Panc1 (cell line): ENCODE measurements at regions not wholly inside any gene's neighbourhood (a gene's known extent, or its start where the extent isn't known, plus 50 kb on each side); places are given as distances from the start of the nearest gene placed in this dataset.

Experiments
- ATAC-seq: fragments of 200-7000 bp; cut with Tn5 transposase; 2 replicates; pipeline ENCODE4 v1.9.1; 2020; ENCODE audit warnings: mild to moderate bottlenecking, moderate library complexity
- BruUV-seq: library from RNA; stranded (reverse); fragments of 400-500 nt; replicated peaks from 2 replicates; lab custom pipeline; 2021; lab: Mats Ljungman, UMichigan
- CTCF ChIA-PET: fragments of 300-600 bp; sonication (Branson Sonifier 250); formaldehyde crosslinking; loops from one replicate; lab custom pipeline; 2022; ENCODE audit warnings: antibody characterized with exemption; lab: Charles Lee
- POLR2A ChIA-PET: fragments of 300-600 bp; sonication (Branson Sonifier 250); formaldehyde crosslinking; loops from one replicate; lab custom pipeline; 2022; ENCODE audit warnings: antibody characterized with exemption; lab: Charles Lee
- DNase-seq: peaks from one replicate; pipeline ENCODE4 v3.0.0-alpha.2; 2010; ENCODE audit warnings: low read depth, low spot score
- H3K27ac ChIP-seq: 2 replicates; pipeline ENCODE4 v1.5.1; 2011; ENCODE audit warnings: mild to moderate bottlenecking, low read length, inconsistent platforms
- H3K27me3 ChIP-seq: fragments of 200-500 bp; sonication (Bioruptor generic); 2 replicates; pipeline ENCODE4 v1.6.0; 2014; ENCODE audit warnings: low read length, inconsistent platforms; ENCODE audit not compliant: control insufficient read depth, insufficient read depth
- H3K36me3 ChIP-seq: fragments of 200-500 bp; sonication (Bioruptor generic); 2 replicates; pipeline ENCODE4 v1.5.1; 2014; ENCODE audit warnings: inconsistent platforms, mild to moderate bottlenecking, low read length, moderate library complexity; ENCODE audit not compliant: control insufficient read depth, insufficient read depth
- H3K4me1 ChIP-seq: 2 replicates; pipeline ENCODE4 v1.5.1; 2011; ENCODE audit warnings: inconsistent platforms, mild to moderate bottlenecking, low read length, moderate library complexity; ENCODE audit not compliant: control insufficient read depth, insufficient read depth
- H3K4me3 ChIP-seq, 2 experiments: 2 replicates each; pipeline ENCODE4 v1.5.1; 2011 to 2012; ENCODE audit warnings: low read depth in 2 of 2, low read length in 2 of 2, mild to moderate bottlenecking in 2 of 2, inconsistent platforms in 1 of 2, moderate library complexity in 1 of 2
- H3K9me3 ChIP-seq: fragments of 200-500 bp; sonication (Bioruptor generic); 2 replicates; pipeline ENCODE4 v1.5.1; 2014; ENCODE audit warnings: low read depth, mild to moderate bottlenecking, inconsistent platforms, low read length, moderate library complexity; ENCODE audit not compliant: control insufficient read depth, insufficient read depth
- POLR2AphosphoS5 ChIP-seq: IDR thresholded peaks from 2 replicates; pipeline ENCODE4 v1.6.1; 2012; ENCODE audit warnings: mild to moderate bottlenecking, low read depth, low read length, moderate library complexity
- SIN3A ChIP-seq: IDR thresholded peaks from 2 replicates; pipeline ENCODE4 v1.6.1; 2012; ENCODE audit warnings: low read depth, mild to moderate bottlenecking, low read length, moderate library complexity, borderline replicate concordance; ENCODE audit not compliant: insufficient read depth
- TCF7L2 ChIP-seq: IDR thresholded peaks from 2 replicates; pipeline ENCODE4 v1.6.1; 2011; ENCODE audit warnings: mild to moderate bottlenecking, low read depth, low read length, inconsistent platforms
- in situ Hi-C: cut with HindIII; loops from 2 replicates; pipeline ENCODE4 v1.10.0; 2016; ENCODE audit warnings: low sequenced_read_pairs, low pct_unique_long_range_greater_than_20kb
- intact Hi-C: fragments of 100-400 bp; cut with micrococcal nuclease; formaldehyde crosslinking; loops from one replicate; pipeline ENCODE4 v1.10.0; 2022; ENCODE audit not compliant: unreplicated experiment
- TF ChIP-seq, protein P1 (sequence below): fragments of 450-650 bp; IDR thresholded peaks from 2 replicates; pipeline ENCODE4 v1.5.1; 2017; ENCODE audit warnings: mild to moderate bottlenecking
- TF ChIP-seq, protein P2 (sequence below), 2 experiments: IDR thresholded peaks; 2 replicates each; pipeline ENCODE4 v1.6.1; 2011 to 2012; ENCODE audit warnings: low read depth in 2 of 2, control low read depth in 1 of 2, low read length in 1 of 2, mild to moderate bottlenecking in 1 of 2, moderate library complexity in 1 of 2; ENCODE audit not compliant: insufficient read depth in 1 of 2

DNA sequence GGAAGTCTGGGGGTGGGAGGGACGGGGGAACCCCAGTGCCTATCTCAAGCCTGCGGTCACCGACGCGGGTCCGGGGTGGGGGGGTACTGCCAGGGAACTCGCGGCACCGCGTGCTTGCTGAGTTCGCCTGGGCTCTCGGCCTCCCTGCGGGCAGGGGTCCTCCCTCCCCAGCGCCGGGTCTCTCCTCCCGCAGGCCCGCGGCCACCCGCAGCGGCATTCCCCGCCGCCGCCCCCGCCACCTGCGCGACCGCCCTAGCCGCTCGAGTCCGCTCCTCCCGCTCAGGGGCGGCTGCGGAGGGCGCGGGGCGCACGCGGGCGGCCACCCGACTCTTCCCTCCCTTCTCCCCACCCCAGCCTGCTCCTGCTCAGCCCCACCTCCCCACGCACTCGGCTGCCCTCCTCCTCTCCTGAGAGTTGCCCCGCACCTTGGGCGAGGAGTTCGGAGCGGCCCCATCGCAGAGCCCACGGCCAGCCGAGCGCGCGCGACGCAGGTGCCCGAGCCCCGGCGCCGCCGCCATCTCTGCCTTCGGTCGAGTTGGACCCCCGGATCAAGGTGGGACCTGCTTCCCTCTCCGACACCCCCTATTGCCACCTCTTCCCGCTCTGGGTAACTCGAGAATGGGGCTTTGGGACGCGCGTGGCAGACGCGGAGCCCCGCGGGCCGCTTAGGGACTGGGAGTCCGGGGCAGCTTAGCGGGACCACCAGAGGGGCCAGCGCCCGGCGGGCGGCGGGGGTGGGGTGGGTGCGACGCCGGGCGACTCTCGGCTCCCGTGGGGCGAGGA lies 105.0 kb downstream of the LEPR start:
- BruUV-seq, result no TSS peak
- TF ChIP-seq SIN3A, result no peak
- TF ChIP-seq, protein P1, sequence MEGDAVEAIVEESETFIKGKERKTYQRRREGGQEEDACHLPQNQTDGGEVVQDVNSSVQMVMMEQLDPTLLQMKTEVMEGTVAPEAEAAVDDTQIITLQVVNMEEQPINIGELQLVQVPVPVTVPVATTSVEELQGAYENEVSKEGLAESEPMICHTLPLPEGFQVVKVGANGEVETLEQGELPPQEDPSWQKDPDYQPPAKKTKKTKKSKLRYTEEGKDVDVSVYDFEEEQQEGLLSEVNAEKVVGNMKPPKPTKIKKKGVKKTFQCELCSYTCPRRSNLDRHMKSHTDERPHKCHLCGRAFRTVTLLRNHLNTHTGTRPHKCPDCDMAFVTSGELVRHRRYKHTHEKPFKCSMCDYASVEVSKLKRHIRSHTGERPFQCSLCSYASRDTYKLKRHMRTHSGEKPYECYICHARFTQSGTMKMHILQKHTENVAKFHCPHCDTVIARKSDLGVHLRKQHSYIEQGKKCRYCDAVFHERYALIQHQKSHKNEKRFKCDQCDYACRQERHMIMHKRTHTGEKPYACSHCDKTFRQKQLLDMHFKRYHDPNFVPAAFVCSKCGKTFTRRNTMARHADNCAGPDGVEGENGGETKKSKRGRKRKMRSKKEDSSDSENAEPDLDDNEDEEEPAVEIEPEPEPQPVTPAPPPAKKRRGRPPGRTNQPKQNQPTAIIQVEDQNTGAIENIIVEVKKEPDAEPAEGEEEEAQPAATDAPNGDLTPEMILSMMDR, result no peak
- TF ChIP-seq POLR2AphosphoS5, result no peak
- TF ChIP-seq TCF7L2, result no peak
- TF ChIP-seq, protein P2, sequence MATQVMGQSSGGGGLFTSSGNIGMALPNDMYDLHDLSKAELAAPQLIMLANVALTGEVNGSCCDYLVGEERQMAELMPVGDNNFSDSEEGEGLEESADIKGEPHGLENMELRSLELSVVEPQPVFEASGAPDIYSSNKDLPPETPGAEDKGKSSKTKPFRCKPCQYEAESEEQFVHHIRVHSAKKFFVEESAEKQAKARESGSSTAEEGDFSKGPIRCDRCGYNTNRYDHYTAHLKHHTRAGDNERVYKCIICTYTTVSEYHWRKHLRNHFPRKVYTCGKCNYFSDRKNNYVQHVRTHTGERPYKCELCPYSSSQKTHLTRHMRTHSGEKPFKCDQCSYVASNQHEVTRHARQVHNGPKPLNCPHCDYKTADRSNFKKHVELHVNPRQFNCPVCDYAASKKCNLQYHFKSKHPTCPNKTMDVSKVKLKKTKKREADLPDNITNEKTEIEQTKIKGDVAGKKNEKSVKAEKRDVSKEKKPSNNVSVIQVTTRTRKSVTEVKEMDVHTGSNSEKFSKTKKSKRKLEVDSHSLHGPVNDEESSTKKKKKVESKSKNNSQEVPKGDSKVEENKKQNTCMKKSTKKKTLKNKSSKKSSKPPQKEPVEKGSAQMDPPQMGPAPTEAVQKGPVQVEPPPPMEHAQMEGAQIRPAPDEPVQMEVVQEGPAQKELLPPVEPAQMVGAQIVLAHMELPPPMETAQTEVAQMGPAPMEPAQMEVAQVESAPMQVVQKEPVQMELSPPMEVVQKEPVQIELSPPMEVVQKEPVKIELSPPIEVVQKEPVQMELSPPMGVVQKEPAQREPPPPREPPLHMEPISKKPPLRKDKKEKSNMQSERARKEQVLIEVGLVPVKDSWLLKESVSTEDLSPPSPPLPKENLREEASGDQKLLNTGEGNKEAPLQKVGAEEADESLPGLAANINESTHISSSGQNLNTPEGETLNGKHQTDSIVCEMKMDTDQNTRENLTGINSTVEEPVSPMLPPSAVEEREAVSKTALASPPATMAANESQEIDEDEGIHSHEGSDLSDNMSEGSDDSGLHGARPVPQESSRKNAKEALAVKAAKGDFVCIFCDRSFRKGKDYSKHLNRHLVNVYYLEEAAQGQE (IDR thresholded peaks at IDR 0.05; ENCODE audit: insufficient read depth in 1 of 2, low read depth in 2 of 2, low read length in 1 of 2), result no peak
- H3K27ac ChIP-seq, result no peak overlapping the region
- ATAC-seq, result peak; percentile 76
- no peaks in the 10 kb centered on the region for H3K4me1 ChIP-seq
- H3K4me3 ChIP-seq, result peak overlapping the region in 1 of 2 experiments; percentile 30; a peak in 2 of 4 replicates
- CTCF ChIA-PET, result no interaction called here
- no peaks in the 10 kb centered on the region for H3K9me3 ChIP-seq
- in situ Hi-C loops, result no loop called here
- H3K27me3 ChIP-seq, result peaks cover 26% of the 10 kb centered on the region
- no peaks in the 10 kb centered on the region for H3K36me3 ChIP-seq
- intact Hi-C loops, result no loop called here
- POLR2A ChIA-PET, result no interaction called here
- DNase-seq, result no peak

DNA sequence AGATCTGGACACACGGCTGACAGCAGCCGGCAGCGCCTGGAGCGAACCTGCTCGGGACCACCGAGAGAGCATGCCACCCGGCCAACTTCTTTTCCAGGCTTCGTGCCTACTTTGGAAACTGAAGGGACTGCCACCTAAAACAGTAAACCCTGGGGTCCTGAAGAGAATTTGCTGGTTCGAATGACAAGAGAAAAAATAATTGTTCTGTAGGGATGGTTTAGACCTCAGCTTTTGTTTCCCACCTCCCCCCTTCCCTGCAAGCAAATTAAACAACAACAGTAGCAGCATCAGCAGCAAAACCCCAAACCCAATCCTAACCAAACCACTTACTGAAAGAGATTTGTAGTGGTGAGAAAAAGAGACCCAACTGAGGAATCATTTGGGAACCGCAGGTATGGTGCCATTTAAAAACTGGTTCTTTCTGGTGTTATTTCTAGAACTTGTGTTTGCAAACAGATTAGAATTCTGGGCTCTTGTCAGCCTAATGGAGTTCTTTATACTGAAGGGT lies 105.6 kb downstream of the LEPR start:
- Histone ChIP-seq H3K9me3 (no peaks in the 10 kb centered on the region), H3K4me3 (peak overlapping the region in 1 of 2 experiments; percentile 30; a peak in 1 of 4 replicates), H3K27me3 (peaks cover 26% of the 10 kb centered on the region), H3K4me1 (no peaks in the 10 kb centered on the region), H3K27ac (no peak overlapping the region), H3K36me3 (no peaks in the 10 kb centered on the region)
- BruUV-seq, result no TSS peak
- in situ Hi-C loops, result no loop called here
- DNase-seq (no peak), ATAC-seq (peak; percentile 48)
- ChIA-PET POLR2A (no interaction called here), CTCF (no interaction called here)
- TF ChIP-seq, protein P1, result no peak
- TF ChIP-seq TCF7L2 (no peak), SIN3A (no peak), POLR2AphosphoS5 (no peak)
- TF ChIP-seq, protein P2 (IDR thresholded peaks at IDR 0.05; ENCODE audit: insufficient read depth in 1 of 2, low read depth in 2 of 2, low read length in 1 of 2), result no peak
- intact Hi-C loops, result no loop called here
